KG1 (cell line): ENCODE measurements at regions not wholly inside any gene's neighbourhood (a gene's known extent, or its start where the extent isn't known, plus 50 kb on each side); places are given as distances from the start of the nearest gene placed in this dataset.

Experiments used
- DNase-seq: peaks from one replicate; lab custom pipeline; 2025; lab: John Stamatoyannopoulos, UW

DNA sequence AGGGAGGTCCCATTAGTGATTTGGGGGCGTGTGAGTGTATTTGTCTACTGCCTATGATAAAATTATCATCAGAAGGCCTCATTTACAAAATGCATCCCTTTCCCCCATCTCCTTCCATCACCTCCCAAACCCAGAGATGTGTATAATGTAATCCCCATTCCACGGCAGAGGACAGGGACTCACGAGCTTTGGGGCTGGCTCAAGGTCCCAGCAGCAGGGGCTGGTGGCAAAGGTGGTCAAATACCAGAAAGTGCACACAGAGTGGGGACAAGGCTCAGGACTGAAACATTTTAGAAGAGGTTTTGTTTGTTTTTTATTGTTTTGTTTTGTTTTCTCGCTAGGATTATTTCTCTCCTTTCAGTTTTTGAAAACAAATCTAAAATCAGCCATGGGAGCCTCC is 68.5 kb upstream of the TOP1 start:
- DNase-seq: no peak

- DNase-seq: no peak
Measured at GRCh38 chr20:40960521-40960956, 68.1 kb upstream of the TOP1 start.

DNA sequence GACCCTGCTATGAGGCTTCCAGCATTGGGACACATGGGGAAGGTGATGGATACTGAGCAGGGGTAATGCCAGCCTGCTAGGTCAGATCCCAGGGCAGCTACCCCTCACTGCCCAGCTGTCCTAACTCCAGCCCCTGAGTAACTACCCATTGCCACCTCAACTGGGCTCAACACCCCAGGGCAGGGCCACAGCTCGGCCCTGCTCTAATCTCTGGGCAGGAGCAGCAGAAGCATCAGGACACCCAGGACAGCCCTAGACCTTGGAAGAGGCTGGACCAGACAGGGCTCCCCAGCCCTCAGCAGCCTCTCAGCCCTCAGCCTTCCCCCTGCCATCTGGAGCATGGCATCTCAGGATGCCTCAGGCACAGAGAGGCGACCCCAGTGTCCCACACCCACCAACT is 67.4 kb upstream of the TOP1 start:
- no peak for DNase-seq

DNA sequence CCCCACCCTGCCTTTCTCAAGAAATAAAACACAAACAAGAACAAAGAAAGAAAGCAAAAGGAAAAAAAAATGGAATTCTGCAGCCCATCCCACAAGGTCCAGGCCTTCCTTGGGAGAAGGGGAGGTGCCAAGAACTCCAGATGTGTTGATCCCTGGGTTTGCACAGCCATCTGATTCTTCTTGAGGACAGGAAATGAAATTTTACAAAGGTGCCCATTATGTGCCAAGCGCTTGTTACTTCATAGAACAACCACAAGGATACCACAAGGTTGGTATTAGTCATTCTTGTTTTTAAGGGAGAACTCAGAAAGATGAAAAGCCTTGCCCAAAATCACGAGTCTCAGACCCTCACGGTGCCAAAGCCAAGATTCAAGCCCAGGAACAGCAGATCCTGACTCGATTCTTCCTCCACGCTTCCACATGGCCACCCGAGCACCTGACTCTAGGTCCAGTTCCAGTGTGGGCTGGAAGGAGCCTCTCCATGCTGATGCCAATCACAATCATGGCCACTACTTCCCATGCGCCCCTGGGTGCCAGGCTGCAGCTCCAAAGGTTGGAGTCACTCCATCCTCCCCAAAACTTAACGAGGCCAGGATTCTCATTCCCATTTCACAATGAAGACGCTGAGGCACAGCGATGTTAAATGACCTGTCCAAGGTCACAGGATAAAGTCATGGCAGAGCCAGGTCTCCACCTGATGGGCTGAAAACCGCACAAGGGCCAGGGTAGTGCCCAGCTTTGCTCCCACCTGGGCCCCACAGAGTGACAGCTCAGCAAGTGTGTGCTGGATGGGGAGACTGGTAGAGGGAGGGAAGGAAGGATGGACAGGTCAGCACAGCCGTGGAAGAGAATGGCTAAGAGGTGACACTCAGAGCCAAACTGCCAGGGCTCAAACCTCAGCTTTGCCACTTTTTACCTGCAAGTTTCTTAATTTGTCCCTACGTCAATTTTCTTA is 66.7 kb upstream of the TOP1 start:
- DNase-seq: no peak

DNA sequence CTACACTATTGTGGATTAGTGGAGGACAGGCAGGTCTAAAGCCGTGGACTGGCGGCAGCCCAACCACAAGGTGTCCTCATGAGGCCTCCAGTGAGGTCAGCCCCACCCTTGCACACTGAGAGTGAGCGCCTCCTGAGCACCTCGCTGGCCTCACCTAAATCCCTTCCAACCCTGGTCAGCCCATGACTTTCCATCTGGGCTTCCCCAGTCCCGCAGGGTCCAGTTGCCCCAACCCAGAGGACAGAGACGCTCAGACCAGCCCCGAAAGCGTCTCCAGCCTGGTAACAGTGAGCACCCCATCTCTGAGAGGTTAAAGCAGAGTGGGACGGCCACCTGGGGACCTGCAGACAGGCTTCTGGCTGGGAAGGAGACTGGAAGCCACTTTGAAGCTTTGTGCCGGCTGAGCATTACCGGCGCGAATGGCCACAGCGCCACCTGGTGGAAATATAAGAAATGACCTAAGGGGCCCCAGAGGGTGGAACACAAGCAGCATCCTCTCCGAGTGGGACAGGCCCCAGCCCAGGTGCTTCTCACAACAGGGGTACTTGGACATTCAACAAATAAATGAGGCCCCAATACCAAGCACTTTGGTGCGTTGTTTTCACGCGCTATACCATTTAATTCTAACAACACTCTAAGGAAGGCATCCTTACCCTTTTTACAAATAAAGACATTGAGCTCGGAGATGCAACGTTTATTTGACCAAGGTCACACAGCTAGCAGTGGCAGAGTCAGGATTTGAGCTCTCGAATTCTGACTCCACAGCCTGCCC is 65.7 kb upstream of the TOP1 start:
- DNase-seq: peak; percentile 67

DNA sequence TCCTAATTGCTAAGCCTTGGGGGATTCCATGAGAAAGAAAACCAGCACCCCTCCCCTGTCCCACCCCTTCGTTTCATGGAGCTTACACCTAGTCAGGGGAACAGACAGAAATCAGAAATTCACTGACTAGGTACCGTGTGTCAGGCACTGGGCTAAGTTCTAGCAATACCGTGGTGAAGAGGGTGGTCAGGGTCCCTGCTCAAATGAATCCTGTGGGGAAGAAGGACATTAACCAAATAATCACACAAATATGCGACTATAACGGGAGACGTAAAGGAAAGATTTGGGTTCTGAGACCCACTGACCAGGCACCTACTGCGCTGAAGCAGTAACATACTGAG is 65.1 kb upstream of the TOP1 start:
- DNase-seq: no peak

DNA sequence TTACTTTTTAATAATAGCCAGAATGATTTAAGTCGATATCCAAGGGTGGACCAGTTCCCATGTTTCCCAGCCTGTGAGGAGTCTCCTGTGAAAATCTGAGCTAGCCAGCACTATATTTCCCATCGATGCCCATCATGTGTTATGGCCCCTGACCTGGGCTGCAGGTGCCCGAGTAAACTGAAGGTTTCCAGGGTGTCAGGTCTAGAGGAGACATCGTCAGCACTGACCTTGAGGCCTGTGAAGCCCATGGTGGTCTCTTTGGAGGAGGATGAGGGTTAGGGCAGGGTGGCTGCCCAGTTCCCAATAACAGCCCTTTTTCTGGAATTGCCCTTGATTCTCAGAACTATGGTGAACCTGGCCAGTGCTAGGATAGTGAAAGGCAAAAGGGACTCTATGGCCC is 63.0 kb upstream of the TOP1 start:
- DNase-seq: no peak

DNA sequence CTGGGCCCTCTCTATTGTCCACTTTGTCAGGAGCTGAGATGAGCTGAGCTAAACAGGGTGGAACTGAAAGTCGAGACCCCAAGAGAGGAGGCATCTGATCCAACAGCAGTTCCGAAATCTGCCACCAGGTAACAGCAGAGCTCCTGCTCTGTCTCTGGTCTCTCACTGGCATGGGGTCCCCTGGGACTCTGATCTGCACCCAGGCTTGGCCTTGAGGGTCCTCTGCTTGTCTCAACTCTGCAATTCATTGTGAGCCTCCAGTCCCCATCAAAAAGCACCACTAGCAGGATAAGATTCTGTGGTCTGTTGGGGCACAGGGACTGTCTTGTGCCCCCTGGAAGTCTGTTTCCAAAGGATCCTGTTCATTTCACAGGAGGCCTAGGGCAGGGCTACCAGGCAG is 62.5 kb upstream of the TOP1 start:
- no peak for DNase-seq

- DNase-seq: no peak
Measured at GRCh38 chr20:40966516-40967185, 62.0 kb upstream of the TOP1 start.

- DNase-seq: no peak
Measured at GRCh38 chr20:40967700-40968099, 60.9 kb upstream of the TOP1 start.

GRCh38 chr20:40968816-40969562 is 59.6 kb upstream of the TOP1 start:
- DNase-seq: peak; percentile 58

DNA sequence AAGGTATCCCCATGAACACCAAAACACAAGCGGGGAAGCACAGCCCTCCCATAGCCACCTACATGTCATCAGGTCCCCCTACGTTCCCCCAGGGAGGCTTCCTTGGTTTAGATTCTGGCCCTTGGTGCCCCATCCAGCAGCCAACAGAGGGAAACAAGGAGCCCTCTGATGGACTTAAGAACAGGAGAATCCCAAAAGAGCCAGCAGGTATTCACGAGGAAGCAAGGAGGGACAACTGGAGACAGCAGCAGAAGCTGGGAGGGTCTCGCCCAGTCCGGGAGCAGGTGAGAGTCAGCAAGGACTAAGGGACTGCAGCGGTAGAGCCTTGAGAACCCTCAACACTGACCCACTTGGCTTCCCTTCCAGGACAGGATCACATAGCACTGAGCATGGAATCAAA is 58.4 kb upstream of the TOP1 start:
- DNase-seq: no peak

GRCh38 chr20:40977218-40977617 is 51.4 kb upstream of the TOP1 start:
- DNase-seq: no peak

DNA sequence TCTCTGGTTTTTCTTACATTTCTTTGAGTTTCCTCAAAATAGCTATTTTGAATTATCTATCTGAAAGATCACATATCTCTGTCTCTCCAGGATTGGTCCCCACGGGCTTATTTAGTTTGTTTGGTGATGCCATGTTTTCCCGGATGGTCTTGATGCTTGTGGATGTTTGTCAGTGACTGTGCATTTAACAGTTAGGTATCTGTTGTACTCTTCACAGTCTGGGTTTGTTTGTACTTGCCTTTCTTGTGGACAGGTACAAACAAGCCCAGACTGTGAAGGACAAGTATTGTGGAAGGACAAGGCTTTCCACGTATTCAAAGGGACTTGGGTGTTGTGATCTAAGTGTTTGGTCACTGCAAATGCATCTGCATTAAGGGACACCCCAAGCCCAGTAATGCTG is 49.9 kb upstream of the TOP1 start:
- DNase-seq: no peak
